Right ventricle myocardium superior (tissue), 1 donor: ENCODE measurements at regions not wholly inside any gene's neighbourhood (a gene's known extent, or its start where the extent isn't known, plus 50 kb on each side); places are given as distances from the start of the nearest gene placed in this dataset.

Experiments used
- ATAC-seq: fragments of 200-7000 bp; cut with Tn5 transposase; one replicate; pipeline ENCODE4 v1.9.1; 2020; ENCODE audit warnings: mild to moderate bottlenecking; ENCODE audit not compliant: poor library complexity
- DNase-seq: peaks from one replicate; pipeline ENCODE4 v3.0.0-alpha.2; 2020
- intact Hi-C: fragments of 100-400 bp; cut with DNase I; formaldehyde crosslinking; loops from one replicate; pipeline ENCODE4 v1.11.2; 2022
- donor health status: DM: no; HTN: yes; CAD: no; lungs with severe emphysema.

DNA sequence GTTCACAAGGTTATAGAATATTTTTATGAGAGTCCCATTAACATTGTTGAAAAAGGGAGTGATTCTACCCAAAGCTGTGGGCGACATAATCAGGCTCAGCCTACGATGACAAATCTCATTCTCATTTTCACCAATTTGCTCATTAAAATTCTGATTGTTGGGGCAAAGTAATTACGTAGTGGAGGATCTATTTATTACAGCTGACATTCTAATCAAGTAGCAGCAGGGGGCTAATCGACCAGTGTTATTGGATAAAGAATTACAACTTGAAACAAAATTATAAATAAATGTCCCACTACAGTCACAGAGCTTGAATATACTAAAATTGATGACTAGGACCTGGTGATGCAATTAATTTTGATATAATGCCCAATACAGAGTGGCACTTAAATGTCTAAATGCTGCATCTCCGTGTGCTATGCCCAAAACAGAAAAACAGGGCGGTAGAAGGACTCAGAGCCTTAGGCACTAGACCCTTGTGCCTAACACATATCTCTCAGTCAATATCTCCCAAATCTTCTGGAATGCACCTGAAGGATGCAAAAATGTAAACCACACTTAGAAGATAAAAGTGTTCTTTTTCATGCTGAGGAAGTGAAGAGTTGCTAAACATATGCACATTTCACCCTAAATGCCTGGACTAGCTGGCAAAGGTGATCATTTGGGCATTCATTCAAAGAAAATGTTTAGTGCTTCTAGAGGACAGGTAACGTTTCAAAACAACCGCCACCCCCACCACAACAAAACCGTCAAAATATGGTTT lies 88.3 kb downstream of the CD24 start:
- DNase-seq (no peak), ATAC-seq (no peak)
- intact Hi-C loops, result no loop called here

DNA sequence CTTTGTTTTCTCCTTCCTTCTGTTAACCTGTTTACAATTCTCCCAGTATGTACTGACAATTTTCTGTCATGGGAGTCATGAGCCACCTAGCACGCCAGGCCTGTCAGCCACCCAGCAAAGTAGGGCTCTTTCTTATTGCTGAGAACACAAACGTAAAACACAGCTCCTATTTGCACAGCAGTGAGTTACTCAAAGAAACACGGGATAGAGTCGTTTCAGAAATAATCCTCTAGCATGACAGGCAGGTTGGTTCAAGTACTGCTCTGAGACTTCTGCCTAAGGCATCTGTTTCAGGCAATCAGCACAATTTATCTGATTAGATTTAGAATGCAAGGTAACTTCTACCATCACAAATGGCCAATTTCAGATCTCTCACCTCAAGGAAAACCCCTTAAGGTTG lies 88.8 kb downstream of the CD24 start:
- no peak for ATAC-seq
- no peak for DNase-seq
- intact Hi-C loops, result no loop called here

DNA sequence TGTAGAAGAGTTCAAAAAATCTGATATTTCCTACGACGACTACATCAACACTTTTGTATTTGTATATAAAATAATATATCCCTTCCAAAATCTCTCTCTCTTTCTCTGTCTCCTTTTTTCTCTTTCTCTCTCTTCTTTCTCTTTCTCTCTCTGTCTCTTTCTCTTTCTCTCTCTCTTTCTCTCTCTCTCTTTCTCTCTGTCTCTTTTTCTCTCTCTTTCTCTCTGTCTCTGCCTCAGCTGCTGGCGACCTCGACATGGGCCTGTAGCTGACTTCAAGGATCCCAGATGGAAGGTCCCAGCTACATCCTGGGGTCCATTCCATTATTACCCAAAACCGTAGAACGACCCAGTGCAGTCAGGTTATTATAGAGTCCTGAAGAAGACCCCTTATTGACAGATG lies 90.0 kb downstream of the CD24 start:
- intact Hi-C loops, result no loop called here
- DNase-seq (no peak), ATAC-seq (no peak)

DNA sequence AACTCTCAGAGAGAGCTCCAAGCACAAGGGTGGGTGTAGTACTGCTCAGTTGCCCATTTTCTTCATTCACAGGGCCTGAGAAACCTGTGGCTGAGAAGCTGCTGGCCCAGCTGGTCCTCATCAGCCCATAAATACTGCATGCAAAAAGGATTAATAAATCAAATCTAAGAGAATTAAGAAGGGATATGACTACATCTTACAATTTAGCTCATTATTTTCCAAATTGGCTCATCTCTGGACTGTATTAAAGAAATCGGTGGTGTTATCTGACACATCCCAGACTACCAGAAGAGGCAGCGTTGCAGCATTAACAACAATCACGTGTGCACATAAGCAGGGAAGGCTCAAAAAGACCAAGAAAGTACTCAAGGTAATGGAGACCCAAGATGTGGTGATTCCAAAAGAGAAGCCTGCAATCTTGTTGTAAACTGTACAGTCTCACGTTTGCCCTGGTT lies 90.7 kb downstream of the CD24 start:
- intact Hi-C loops, result no loop called here
- no peak for DNase-seq
- no peak for ATAC-seq

DNA sequence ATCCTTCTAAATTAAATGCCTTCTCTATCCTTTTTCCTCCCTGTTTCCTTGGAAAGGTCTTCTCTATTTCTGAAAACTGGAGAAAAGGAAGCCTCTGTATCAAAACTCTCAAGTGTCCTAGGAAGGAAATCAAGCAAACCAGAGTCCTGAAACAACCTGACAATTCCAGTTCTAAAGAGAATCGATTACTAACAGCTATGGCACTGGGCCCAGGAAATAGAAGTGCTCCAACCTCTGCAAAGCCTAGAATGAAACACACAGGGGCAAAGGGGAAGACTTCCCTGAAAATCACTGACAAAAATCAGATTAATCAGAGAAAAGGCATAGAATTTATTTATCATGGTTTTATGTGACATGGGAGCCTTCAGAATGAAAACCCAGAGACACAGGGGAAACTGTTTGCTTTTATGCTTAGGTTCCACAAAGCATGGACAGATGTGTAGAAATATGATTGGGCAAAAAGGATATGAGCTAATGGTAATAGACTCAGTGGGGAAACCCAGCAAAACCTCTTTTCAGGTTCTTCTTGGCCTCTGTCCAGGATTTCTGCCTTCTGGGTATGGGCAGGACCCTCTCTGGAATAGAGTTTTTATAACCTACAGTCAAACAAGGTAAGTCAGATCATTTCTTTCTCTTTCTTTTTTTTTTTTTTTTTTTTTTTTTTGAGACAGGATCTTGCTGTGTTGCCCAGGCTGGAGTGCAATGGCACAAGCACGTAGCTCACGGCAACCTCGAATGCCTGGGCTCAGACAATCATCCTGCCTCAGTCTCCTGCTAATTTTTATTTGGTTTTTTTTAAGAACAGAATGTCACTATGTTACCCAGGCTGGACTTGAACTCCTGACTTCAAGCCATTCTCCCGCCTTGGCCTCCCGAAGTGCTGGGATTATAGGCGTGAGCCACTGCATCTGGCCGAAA lies 91.7 kb downstream of the CD24 start:
- ATAC-seq, result no peak
- intact Hi-C loops, result no loop called here
- DNase-seq, result no peak

DNA sequence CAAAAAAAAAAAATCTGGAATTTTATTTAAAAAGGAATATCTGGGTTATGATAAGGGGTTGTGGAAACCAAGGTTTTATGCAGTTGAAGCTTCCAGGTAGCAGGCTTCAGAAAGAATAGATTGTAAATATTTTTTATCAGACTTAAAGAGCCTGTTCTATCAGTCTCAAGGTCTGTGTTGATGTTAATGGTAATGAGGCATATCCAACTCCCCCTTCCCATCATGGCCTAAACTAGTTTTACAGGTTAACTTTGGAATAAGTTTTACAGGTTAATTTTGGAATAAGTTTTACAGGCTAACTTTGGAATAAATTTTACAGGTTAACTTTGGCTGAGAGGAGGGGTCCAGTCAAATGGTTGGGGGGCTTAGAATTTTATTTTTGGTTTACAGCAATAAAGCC lies 92.4 kb downstream of the CD24 start:
- DNase-seq (no peak), ATAC-seq (no peak)
- intact Hi-C loops, result no loop called here

DNA sequence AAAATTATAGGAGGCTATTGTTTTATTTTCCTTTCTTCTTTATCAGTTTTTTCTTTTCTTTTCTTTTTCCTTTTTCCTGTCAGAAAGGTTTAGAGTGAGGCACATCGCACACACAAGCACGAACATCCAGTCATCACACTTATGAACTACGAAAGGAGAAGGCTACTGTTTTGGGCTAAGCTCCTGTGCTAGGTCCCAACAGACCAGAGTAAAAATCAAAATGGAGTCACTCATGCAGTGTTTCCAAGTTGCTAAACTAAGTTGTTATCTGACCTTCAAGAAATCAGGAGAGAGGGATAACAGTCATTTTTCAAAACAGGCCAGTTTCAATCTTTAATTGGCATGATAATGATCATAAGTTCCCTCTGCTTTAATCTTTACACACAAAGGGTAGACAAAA lies 93.6 kb downstream of the CD24 start:
- DNase-seq, result no peak
- intact Hi-C loops, result no loop called here
- ATAC-seq, result no peak

DNA sequence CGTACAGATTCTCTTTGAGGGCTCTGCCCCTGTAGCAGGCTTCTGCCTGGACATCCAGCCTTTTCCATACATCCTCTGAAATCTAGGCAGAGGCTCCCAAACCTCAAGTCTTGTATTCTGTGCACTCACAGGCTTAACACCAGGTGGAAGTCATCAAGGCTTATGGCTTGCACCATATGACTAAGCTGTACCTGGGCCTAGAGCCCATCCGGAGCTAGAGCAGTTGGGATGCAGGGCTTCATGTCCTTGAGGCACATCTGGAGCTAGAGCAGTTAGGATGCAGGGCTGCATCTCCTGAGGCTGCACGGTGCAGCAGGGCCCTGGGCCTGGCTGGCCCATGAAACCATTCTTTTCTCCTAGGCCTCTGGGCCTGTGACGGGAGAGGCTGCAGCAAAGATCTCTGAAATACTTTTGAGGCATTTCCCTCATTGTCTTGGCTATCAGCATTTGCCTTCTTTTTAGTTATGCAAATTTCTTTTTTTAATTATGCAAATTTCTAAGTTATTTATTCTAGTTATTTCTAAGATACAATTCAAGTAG lies 98.7 kb downstream of the CD24 start:
- DNase-seq, result no peak
- no peak for ATAC-seq
- intact Hi-C loops, result no loop called here

DNA sequence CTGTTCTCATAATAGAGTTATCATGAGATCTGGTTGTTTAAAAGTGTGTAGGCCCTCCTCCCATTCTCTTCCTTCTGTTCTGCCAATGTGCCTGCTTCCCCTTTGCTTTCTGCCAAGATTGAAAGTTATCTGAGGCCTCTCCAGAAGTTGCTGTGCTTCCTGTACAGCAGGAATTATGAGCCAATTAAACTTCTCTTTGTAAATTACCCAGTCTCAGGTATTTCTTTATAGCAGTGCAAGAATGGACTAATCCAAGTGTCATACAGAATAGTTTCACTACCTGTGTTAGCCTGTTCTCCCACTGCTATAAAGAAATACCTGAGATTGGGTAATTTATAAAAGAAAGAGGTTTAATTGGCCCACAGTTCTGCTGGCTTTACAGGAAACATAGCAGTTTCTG lies 100.0 kb downstream of the CD24 start:
- intact Hi-C loops, result no loop called here
- ATAC-seq (no peak), DNase-seq (no peak)

DNA sequence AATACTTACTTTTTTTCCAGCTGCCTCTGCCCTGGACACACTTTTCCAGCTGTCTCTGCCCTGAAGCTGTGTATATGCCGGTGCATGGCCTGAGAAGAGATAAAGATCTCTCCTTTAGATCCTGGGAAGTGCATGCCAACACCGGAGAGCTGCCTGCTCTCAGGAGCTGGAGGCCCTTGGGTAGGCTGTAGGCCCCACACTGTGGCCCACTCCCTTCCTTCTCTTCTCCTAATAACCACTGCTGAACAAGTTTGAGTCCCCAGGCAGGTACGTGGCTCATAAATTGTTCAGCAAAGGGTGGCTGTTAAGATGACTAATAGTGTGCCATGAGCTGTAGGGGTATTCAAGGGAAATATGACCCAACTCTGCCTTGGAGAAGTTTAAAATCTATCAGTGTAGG lies 102.5 kb downstream of the CD24 start:
- ATAC-seq, result no peak
- intact Hi-C loops, result no loop called here
- DNase-seq, result no peak

DNA sequence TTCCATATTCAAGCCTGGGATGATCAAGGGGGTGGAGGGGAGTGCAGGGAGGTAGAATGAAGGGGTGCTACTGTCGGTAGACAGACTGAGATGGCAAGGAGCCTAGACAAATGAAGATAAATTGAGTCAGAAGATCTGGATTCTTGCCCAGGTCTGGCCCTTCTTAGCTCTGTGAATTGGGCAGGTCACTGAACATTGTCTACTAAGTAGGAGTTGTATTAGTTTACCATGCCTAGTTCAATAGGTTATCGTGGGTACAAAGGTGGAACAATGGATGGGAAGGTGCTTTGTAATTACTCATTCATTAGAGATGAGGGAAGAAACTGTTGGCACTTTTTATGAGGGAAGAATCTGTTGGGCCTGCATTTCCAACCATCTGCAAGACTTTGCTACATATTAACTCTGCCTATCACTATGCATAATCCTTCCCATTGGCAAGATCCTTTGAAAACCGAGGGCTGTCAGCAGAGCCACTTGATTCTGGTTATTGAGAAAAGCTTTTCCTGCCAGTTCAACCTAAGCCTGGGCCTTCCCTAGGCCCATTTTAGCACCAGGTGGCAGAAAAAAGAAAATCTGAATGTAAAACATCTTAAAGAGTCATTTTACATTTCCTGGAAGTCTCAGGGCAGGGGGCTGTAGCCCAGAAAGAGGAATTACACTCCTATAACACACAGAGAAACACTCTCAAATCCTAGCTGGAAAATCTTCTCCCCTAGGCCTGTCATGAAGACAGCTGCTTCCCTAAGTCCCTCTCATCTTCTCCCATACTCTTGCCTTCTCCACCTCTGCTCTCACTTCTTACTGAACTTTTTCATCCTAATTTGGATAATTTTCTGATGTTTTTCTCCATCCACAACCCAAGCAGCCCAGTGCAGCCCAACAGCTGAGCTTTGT lies 103.5 kb downstream of the CD24 start:
- ATAC-seq, result no peak
- intact Hi-C loops, result no loop called here
- DNase-seq, result no peak

DNA sequence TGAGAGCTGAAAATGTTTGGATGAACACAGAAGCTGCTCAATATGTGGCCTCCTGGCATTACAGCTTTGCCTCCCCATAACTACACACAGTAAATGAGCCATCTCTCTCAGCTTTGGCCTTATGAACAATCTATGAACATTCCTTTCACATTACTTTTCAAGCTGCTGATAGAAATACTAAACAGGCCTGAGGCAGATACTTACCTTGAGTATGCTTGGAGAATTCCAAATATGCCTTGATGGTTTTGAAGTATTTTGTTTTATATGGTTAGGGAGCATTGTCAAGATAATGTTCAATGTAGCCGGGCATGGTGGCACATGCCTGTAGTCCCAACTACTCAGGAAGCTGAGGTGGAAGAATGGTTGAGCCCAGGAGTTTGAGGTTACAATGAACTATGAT lies 104.5 kb downstream of the CD24 start:
- no peak for DNase-seq
- intact Hi-C loops, result no loop called here
- no peak for ATAC-seq

DNA sequence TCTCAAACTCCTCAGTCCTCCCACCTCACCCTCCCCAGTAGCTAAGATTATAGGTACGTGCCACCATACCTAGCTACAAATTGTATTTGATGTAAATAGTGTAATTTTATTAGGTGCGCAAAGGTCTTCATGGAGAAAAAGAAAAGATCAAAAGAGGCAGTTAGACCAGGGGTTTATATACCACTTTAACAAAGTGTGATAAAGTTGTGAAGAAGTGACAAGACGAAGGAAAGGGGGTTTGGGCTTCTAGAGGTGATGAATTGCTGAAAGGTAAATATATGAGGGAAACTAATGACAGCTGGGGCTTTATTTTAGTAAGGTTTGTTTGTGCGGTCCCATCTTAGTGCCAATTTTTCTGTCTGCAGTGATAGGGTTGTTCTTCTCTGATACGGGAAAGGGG lies 105.3 kb downstream of the CD24 start:
- ATAC-seq, result no peak
- DNase-seq, result no peak
- intact Hi-C loops, result no loop called here

DNA sequence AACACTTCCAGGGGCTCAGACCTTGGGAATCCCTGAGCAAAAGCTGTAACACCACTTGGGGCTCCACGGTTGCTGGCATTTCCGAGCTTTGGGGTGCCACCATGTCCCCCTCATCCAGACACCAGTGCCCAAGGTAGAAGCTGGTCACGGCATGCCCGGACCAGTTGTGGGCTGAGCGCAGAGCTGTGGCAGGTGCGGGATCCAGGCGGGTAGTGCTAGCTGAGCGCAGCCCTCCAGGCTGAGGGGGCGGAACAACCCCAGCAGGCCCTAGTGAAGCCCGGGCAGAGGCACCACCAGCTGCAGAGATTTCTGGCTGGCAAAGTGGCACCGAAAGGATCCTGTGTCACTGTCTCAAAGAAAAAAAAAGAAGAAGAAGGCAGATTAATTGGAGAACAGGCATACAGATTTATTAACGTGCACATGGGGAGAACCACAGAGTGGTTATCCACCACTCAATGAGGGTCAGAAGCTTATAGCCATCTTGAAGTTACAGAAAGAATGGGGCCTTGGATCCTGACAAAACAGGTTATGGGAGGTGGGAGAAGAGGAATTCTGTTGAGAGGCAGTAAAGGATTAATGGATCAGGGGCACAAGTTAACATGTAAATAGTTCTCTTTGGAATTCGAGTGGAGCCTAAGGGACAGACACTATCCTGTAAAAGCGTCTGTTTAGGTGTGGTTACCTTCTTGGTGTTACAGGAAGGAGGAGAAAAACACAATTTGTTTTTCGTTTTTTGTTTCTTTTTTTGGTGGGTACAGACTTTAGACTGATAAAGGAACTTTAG lies 107.5 kb downstream of the CD24 start:
- no peak for DNase-seq
- intact Hi-C loops, result no loop called here
- no peak for ATAC-seq

DNA sequence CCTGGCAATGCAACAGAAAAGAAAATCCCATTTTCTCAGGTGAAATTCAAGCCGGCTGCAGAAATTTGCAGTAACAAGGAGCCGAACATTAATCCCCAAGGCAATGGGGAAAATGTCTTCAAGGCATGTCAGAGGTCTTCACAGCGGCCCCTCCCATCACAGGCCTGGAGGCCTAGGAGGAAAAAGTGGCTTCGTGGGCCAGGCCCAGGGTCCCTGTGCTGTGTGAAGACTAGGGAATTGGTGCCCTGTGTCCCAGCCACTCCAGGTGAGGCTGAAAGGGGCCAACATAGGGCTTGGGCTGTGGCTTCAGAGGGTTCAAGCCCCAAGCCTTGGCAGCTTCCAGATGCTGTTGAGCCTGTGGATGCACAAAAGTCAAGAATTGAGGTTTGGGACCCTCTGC lies 111.7 kb downstream of the CD24 start:
- DNase-seq (no peak), ATAC-seq (no peak)
- intact Hi-C loops, result no loop called here

DNA sequence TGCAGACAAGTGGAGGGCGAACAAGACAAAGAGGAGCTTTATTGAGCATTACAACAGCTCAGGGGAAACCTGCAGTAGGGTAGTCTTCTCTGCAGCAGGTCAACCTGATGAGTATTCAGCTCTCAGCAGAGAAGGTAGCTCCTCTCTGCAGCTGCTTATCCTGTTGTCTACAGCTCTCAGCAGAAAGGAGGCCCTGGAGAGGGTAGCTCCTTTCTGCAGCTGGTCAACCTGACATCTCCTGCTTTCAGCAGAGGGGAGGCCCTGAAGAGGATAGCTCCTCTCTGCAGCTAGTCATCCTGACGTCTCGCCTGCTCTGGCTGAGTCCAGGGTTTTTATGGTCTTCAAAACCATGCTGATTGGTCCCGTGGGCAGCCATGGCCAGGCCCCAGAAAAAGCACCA lies 113.6 kb downstream of the CD24 start:
- DNase-seq (no peak), ATAC-seq (no peak)
- intact Hi-C loops, result no loop called here

DNA sequence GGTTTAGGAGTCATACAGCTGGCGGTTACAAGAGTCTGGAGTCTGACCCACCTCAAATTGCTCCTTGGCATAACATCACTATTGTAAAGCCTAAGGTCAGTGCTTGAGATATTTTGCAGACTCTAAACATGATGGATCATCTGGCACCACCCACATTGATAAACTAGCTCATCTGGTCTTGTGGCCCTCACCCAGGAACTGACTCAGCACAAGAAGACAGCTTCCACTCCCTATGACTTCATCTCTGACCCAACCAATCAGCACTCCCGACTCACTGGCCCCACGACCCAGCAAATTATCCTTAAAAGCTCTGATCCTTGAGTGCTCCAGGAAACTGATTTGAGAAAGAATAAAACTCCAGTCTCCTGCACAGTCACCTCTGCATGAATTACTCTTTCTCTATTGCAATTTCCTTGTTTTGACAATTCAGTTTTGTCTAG lies 115.9 kb downstream of the CD24 start:
- intact Hi-C loops, result no loop called here
- no peak for ATAC-seq

More for the DNA sequence above, 115.9 kb downstream of the CD24 start:
- no peak for DNase-seq
